Psoas muscle (tissue), 7 donors: ENCODE measurements at regions not wholly inside any gene's neighbourhood (a gene's known extent, or its start where the extent isn't known, plus 50 kb on each side); places are given as distances from the start of the nearest gene placed in this dataset.

Source experiments
- ATAC-seq, 4 donors: fragments of 200-7000 bp; cut with Tn5 transposase; one replicate each; pipeline ENCODE4 v1.9.1; 2020; ENCODE audit warnings: moderate library complexity in 3 of 4, mild to moderate bottlenecking in 2 of 4
- DNase-seq, 2 donors: peaks; one replicate each; pipeline ENCODE4 v3.0.0-alpha.2; 2020
- H3K27ac ChIP-seq: fragments of 200-600 bp; one replicate; pipeline ENCODE4 v1.8.0; 2022
- H3K27me3 ChIP-seq, 3 donors: fragments of 200-600 bp in 1 of 3; one replicate each; pipeline versions ENCODE4 v1.6.1 to v1.8.0; 2013 to 2022; ENCODE audit warnings: low read length in 2 of 3, mild to moderate bottlenecking in 2 of 3, moderate library complexity in 1 of 3; ENCODE audit not compliant: insufficient read depth in 3 of 3
- H3K36me3 ChIP-seq, 2 donors: fragments of 200-600 bp in 1 of 2; one replicate each; pipeline versions ENCODE4 v1.6.1 to v1.8.0; 2013 to 2022; ENCODE audit warnings: low read depth in 1 of 2, mild to moderate bottlenecking in 1 of 2, moderate library complexity in 1 of 2; ENCODE audit not compliant: insufficient read depth in 1 of 2
- H3K4me1 ChIP-seq: fragments of 200-600 bp; one replicate; pipeline ENCODE4 v1.8.0; 2022
- H3K4me3 ChIP-seq: fragments of 200-600 bp; one replicate; pipeline ENCODE4 v1.8.0; 2022; ENCODE audit warnings: mild to moderate bottlenecking
- H3K9me3 ChIP-seq: fragments of 200-600 bp; one replicate; pipeline ENCODE4 v1.8.0; 2022
- WGBS, 3 donors: extraction: QIAGEN DNeasy Blood & Tissue Kit; methylation state at CpG; one replicate each; pipeline versions ENCODE4 v1.1.6 to v1.1.7; 2013; 5-methylcytosine and 5-hydroxymethylcytosine counted together
- intact Hi-C, 2 donors: fragments of 100-400 bp; cut with DNase I; formaldehyde crosslinking; loops; one replicate each; pipeline versions ENCODE4 v1.11.0 to v1.14.2; 2022
- TF ChIP-seq, protein P1 (sequence below): fragments of 200-600 bp; IDR thresholded peaks from one replicate; pipeline ENCODE4 v1.8.0; 2022; ENCODE audit warnings: antibody characterized with exemption
- donor health status: healthy with polysubstance abuse.
- donor health status: DM: no; HTN: no; CAD: no; lungs with moderate emphysema.
- donor health status: Bipolar disorder and iron deficiency.
- donor health status: healthy.
- donor health status: DM: yes; HTN: yes; CAD: no.
- donor health status: DM: no; HTN: no; CAD: no.
- donor health status: DM: yes; HTN: yes; CAD: no.

DNA sequence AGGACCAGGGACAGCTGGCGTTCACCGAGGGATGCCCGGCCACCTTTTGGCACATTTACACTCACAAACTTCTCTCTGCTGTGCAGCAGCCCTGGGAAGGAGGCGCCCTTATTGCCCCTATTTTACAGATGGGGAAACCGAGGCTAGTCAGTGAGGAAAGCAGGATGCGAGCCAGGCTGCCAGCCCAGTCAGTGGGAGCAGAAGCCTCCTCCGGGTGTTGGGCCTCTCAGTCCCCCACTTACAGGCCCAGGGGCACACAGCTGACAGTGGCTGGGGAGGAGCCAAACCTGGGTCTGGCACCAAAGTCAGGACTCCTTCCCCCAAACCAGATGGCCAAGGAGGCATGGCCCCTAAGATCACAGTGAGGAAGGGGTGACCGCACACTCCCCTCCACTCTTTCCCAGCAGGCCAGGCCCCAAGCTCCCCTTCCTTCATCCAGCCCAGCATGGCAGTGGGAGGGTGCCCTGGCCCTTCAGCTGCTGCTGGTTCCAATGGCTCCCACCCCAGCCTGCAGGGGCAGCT, 121.4 kb upstream of the ANO1 start:
- intact Hi-C loops: no loop called here
- 67 to 75% (median 71%) methylated on average over 8 of the region's 8 CpGs for WGBS, 3 donors

DNA sequence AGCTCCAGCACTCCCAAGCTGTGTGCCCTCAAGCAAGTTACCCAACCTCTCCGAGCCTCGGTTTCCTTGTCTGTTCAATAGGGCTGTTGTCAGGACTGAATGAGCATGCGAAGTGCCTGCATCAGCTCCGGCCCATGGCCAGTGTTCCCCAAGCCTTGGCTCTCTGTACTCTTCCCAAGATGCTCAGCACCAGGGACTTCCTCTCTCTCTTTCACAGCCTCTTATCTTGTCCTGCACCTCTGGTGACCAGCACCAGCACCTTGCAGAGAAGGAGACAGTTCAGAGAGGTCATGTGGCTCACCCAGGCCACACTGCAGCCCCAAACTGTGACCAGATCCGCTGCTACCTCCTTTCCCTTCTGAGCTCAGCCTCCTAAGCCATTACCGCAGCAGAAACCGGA, 120.3 kb upstream of the ANO1 start:
- H3K9me3 ChIP-seq: no peaks in the 10 kb centered on the region
- 62 to 68% (median 64%) methylated on average over 7 of the region's 7 CpGs for WGBS, 3 donors
- H3K4me1 ChIP-seq: no peaks in the 10 kb centered on the region
- ATAC-seq (no peak), DNase-seq (no peak)
- intact Hi-C loops: no loop called here
- no peaks in the 10 kb centered on the region for H3K36me3 ChIP-seq
- TF ChIP-seq, protein P1, sequence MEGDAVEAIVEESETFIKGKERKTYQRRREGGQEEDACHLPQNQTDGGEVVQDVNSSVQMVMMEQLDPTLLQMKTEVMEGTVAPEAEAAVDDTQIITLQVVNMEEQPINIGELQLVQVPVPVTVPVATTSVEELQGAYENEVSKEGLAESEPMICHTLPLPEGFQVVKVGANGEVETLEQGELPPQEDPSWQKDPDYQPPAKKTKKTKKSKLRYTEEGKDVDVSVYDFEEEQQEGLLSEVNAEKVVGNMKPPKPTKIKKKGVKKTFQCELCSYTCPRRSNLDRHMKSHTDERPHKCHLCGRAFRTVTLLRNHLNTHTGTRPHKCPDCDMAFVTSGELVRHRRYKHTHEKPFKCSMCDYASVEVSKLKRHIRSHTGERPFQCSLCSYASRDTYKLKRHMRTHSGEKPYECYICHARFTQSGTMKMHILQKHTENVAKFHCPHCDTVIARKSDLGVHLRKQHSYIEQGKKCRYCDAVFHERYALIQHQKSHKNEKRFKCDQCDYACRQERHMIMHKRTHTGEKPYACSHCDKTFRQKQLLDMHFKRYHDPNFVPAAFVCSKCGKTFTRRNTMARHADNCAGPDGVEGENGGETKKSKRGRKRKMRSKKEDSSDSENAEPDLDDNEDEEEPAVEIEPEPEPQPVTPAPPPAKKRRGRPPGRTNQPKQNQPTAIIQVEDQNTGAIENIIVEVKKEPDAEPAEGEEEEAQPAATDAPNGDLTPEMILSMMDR: no peak
- H3K27me3 ChIP-seq: peaks cover 0 to 35% (median 11%) of the 10 kb centered on the region in 3 donors
- no peak overlapping the region for H3K4me3 ChIP-seq
- no peak overlapping the region for H3K27ac ChIP-seq

More for the DNA sequence above, 121.4 kb upstream of the ANO1 start:
- Histone ChIP-seq H3K27me3 (peaks cover 0 to 35% (median 11%) of the 10 kb centered on the region in 3 donors), H3K4me3 (no peak overlapping the region), H3K4me1 (no peaks in the 10 kb centered on the region), H3K27ac (no peak overlapping the region), H3K9me3 (no peaks in the 10 kb centered on the region), H3K36me3 (no peaks in the 10 kb centered on the region)
- TF ChIP-seq, protein P1: no peak
- no peak for ATAC-seq
- DNase-seq: no peak

DNA sequence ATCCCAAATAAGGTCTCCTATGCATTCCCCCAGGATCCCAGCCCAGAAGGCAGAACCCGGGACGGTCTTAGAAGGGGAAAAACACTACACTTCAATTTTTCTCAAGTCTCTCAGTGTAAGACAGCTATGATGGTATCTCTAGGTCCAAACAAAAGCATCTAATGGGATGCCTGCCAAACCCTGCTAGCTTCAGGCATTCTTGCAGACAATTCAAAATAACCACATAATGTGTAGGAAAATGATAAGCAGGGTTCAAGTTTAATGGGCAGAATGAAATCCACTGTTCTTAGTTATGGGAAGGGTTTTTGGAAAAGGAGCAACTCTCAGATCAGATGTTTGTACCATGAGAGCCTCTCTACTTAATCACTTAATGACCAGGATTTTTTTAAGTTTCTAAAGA, 119.8 kb upstream of the ANO1 start:
- Histone ChIP-seq H3K27me3 (peaks cover 0 to 35% (median 11%) of the 10 kb centered on the region in 3 donors), H3K9me3 (no peaks in the 10 kb centered on the region), H3K36me3 (no peaks in the 10 kb centered on the region), H3K4me1 (no peaks in the 10 kb centered on the region), H3K4me3 (no peak overlapping the region), H3K27ac (no peak overlapping the region)
- no peak for DNase-seq
- no peak for ATAC-seq
- TF ChIP-seq, protein P1: no peak
- WGBS, 3 donors: 13 to 25% (median 15%) methylated on average over 2 of the region's 2 CpGs
- intact Hi-C loops: no loop called here

DNA sequence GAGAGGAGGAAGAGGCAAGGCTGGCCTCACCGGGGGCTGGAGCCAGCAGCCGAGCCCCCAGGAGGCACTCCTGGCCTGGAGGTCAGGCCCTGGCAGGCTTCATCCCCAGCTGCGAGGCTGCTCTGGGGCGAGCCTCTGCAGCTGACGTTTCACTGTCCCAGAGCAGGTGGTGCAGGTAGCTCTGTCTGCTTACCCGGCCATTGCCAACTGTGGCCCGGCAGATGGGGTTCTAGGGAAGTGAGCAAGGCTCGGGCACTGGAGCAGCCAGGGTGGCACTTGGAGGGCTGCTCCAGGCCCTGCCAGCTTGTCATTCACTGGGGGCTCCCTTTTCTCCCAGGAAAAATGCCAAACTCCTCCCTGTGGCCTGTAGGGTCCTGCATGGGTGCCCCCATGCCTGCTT, 118.7 kb upstream of the ANO1 start:
- H3K4me1 ChIP-seq: no peaks in the 10 kb centered on the region
- TF ChIP-seq, protein P1: no peak
- no peaks in the 10 kb centered on the region for H3K9me3 ChIP-seq
- H3K27ac ChIP-seq: no peak overlapping the region
- no peak for DNase-seq
- intact Hi-C loops: no loop called here
- H3K36me3 ChIP-seq: no peaks in the 10 kb centered on the region
- peaks cover 0 to 35% (median 11%) of the 10 kb centered on the region in 3 donors for H3K27me3 ChIP-seq
- no peak for ATAC-seq
- H3K4me3 ChIP-seq: no peak overlapping the region
- 70 to 78% (median 78%) methylated on average over 8 of the region's 8 CpGs for WGBS, 3 donors

DNA sequence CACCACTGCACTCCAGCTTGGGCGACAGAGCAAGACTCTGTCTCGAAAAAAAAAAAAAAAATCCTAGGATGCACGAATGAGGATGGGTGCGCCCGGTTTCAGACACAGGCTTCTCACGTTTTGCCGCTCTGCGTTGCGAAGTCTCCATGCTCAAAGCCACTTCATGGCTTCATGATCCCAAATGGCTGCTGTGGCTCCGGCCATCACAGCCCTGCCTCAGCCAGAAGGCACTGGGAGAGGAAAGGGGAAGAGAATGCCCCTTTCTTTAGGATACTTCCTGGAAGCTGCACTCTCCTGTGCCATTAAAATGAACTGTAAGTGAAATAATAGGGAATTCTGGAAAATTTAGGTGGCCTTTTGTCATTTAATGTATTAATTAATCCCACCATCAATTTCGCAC, 116.4 kb upstream of the ANO1 start:
- Histone ChIP-seq H3K36me3 (no peaks in the 10 kb centered on the region), H3K27me3 (peaks cover 0 to 30% (median 9%) of the 10 kb centered on the region in 3 donors), H3K27ac (no peak overlapping the region), H3K4me1 (no peaks in the 10 kb centered on the region), H3K4me3 (no peak overlapping the region), H3K9me3 (no peaks in the 10 kb centered on the region)
- TF ChIP-seq, protein P1: no peak
- no peak for ATAC-seq
- 91 to 97% (median 96%) methylated on average over 11 of the region's 11 CpGs for WGBS, 3 donors
- intact Hi-C loops: no loop called here
- no peak for DNase-seq
